GM21825 (cell line): ENCODE measurements at regions not wholly inside any gene's neighbourhood (a gene's known extent, or its start where the extent isn't known, plus 50 kb on each side); places are given as distances from the start of the nearest gene placed in this dataset.

Source experiments
- ATAC-seq: cut with Tn5 transposase; IDR thresholded peaks from one replicate; pipeline ENCODE4 v1.9.1; 2021; ENCODE audit warnings: mild to moderate bottlenecking, moderate library complexity; ENCODE audit not compliant: unreplicated experiment

- no peak for ATAC-seq
Observed at GRCh38 chr18:76579301-76579695, 84.3 kb upstream of the ZNF516 start.

GRCh38 chr18:76578571-76579300 lies 83.7 kb upstream of the ZNF516 start:
- no peak for ATAC-seq

- ATAC-seq: no peak
Observed at GRCh38 chr18:76573325-76574025, 78.4 kb upstream of the ZNF516 start.

- no peak for ATAC-seq
Observed at GRCh38 chr18:76572518-76573247, 77.6 kb upstream of the ZNF516 start.

- no peak for ATAC-seq
Observed at GRCh38 chr18:76571689-76572088, 76.6 kb upstream of the ZNF516 start.

- no peak for ATAC-seq
Observed at GRCh38 chr18:76570856-76571255, 75.8 kb upstream of the ZNF516 start.

GRCh38 chr18:76569644-76570419 lies 74.8 kb upstream of the ZNF516 start:
- no peak for ATAC-seq

GRCh38 chr18:76568731-76569130 lies 73.7 kb upstream of the ZNF516 start:
- ATAC-seq: no peak

GRCh38 chr18:76567835-76568445 lies 72.9 kb upstream of the ZNF516 start:
- no peak for ATAC-seq

GRCh38 chr18:76566987-76567386 lies 71.9 kb upstream of the ZNF516 start:
- ATAC-seq: no peak

GRCh38 chr18:76565238-76566173 lies 70.5 kb upstream of the ZNF516 start:
- ATAC-seq: no peak

GRCh38 chr18:76564655-76565237 lies 69.7 kb upstream of the ZNF516 start:
- ATAC-seq: no peak

GRCh38 chr18:76564117-76564516 lies 69.1 kb upstream of the ZNF516 start:
- ATAC-seq: no peak

GRCh38 chr18:76562286-76563122 lies 67.5 kb upstream of the ZNF516 start:
- ATAC-seq: no peak

GRCh38 chr18:76558881-76559667 lies 64.0 kb upstream of the ZNF516 start:
- no peak for ATAC-seq

- no peak for ATAC-seq
Observed at GRCh38 chr18:76557026-76557575, 62.1 kb upstream of the ZNF516 start.

GRCh38 chr18:76554547-76555222 lies 59.6 kb upstream of the ZNF516 start:
- ATAC-seq: no peak
